ENCODE measurements at regions not wholly inside any gene's neighbourhood (a gene's known extent, or its start where the extent isn't known, plus 50 kb on each side); places are given as distances from the start of the nearest gene placed in this dataset.

GRCh38 chr5:145558288-145558687 is 276.9 kb downstream of the PRELID2 start:
- TF ChIP-seq, protein P1, sequence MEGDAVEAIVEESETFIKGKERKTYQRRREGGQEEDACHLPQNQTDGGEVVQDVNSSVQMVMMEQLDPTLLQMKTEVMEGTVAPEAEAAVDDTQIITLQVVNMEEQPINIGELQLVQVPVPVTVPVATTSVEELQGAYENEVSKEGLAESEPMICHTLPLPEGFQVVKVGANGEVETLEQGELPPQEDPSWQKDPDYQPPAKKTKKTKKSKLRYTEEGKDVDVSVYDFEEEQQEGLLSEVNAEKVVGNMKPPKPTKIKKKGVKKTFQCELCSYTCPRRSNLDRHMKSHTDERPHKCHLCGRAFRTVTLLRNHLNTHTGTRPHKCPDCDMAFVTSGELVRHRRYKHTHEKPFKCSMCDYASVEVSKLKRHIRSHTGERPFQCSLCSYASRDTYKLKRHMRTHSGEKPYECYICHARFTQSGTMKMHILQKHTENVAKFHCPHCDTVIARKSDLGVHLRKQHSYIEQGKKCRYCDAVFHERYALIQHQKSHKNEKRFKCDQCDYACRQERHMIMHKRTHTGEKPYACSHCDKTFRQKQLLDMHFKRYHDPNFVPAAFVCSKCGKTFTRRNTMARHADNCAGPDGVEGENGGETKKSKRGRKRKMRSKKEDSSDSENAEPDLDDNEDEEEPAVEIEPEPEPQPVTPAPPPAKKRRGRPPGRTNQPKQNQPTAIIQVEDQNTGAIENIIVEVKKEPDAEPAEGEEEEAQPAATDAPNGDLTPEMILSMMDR (IDR thresholded peaks at IDR 0.05; ENCODE audit: low read depth, low read length): no peak
- no peak for TF ChIP-seq EZH2phosphoT487 (IDR thresholded peaks at IDR 0.05; ENCODE audit: low read depth)
